NT2/D1 (cell line): ENCODE measurements at regions not wholly inside any gene's neighbourhood (a gene's known extent, or its start where the extent isn't known, plus 50 kb on each side); places are given as distances from the start of the nearest gene placed in this dataset.

Source experiments
- SUZ12 ChIP-seq: IDR thresholded peaks from 2 replicates; pipeline ENCODE4 v1.6.1; 2011; ENCODE audit not compliant: insufficient read length, insufficient read depth; ENCODE audit errors: extremely low read depth
- ZNF274 ChIP-seq: IDR thresholded peaks from 2 replicates; pipeline ENCODE4 v1.6.1; 2011; ENCODE audit warnings: mild to moderate bottlenecking, low read depth, low read length

DNA sequence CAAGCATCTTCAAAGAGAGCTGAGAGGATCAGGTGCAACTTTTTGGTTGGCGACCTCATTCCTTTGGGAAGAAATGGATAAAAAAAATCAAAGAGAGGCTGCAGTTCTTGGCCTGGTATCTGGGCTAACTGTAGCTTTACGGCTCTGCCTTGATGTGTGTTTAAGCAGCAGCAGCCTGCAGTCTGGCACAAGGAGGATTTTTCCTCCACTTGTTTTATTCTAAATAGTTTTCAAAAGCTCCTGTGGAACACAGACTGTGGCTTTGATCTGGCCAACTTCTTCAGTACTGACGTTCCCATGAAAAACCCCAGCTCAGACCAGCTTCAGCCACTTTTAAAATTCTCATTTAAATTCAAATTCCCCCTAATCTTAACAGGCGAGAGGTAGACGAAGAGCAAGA, 137.3 kb downstream of the HDGFL1 start:
- TF ChIP-seq SUZ12, result no peak
- TF ChIP-seq ZNF274, result no peak
